Activated CD8-positive, alpha-beta memory T cell treated with anti-CD3 and anti-CD28 coated beads for 4 hours (primary cell): ENCODE measurements at regions not wholly inside any gene's neighbourhood (a gene's known extent, or its start where the extent isn't known, plus 50 kb on each side); places are given as distances from the start of the nearest gene placed in this dataset.
"Not testable (repeated sequence)": the region's sequence is repeated elsewhere in the genome, so short reads cannot be mapped to it uniquely, and the experiment has no call there.

Source experiments
- DNase-seq, 2 donors: peaks; one replicate each; pipeline ENCODE4 v3.0.0-alpha.2; 2020; ENCODE audit warnings: low read depth in 2 of 2

DNA sequence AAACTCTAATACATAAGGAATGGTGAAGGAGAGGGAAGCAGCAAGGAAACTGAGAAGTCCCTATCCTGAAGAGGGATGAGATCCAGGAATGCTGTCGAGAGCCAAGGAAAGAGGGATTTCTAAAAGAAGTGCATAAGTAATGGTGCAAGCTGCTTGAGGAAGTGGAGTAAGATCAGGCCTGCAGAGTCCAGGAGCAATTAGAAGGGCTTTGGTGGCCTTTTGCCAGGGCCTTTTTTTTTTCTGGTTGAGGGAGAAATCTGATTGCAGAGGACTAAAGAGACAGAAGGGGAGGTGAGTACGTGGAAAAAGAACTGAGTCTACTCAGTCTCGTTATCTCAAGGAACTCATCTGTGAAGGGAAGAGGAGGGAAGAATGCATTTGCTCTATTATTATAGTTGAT is 396.2 kb downstream of the UTRN start:
- no peak for DNase-seq

DNA sequence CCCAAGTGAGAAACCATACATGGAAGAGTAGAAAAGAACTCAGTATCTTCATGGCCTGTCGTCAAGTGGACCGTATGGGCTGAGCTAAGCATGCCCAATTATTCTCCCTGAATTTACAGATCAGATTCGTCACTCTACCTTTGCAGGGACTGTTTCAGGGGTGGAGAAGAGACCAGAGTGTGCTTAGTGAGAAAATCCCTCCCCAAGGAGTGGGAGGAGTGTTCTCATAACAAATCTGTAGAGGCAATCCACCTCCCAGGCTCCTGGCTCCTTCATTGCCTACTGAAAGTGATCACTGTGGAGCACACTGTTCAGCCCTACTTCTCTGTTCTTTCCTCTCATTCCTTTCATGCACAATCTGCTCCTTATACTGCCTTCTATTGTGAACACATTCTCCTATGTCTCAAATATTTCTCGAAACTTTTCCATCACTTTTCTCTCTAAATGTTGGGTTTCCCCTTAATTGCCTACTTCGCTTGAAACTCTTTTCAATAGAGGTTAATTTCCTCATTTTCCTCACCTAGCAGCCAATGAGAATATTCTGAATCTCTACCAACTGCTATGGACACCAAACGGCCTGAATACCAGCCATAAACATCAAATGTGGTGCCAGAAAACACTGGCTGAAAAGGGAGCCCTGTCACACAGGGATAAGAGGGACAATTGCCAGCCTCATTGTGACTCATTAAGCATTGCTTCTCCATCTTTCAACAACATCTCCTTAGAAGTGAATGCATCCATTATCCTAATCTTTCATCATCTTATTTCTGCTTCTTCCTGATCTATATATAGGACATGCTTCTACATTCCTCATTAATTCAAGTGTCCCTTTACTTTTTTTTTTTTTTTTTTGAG is 398.3 kb downstream of the UTRN start:
- DNase-seq: no peak

DNA sequence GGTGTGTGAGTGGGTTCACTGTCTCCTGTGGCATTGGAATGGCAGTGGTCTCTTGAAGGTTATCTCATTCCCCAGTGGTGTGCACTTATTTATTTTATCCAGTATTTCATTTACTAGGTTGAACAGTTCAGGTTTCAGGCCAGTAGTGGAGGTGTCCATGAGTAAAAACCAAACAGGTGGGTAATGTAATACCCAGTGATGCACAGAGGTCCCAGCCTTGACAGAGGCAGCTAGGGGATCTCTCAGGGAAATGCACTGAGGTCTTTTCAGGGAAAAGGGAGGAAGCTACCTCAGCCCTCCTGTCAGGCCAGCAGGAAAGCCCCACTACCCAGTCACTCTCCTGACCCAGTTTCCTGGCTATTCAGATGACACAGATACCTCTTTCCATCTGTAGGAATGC is 403.6 kb downstream of the UTRN start:
- DNase-seq: no peak

DNA sequence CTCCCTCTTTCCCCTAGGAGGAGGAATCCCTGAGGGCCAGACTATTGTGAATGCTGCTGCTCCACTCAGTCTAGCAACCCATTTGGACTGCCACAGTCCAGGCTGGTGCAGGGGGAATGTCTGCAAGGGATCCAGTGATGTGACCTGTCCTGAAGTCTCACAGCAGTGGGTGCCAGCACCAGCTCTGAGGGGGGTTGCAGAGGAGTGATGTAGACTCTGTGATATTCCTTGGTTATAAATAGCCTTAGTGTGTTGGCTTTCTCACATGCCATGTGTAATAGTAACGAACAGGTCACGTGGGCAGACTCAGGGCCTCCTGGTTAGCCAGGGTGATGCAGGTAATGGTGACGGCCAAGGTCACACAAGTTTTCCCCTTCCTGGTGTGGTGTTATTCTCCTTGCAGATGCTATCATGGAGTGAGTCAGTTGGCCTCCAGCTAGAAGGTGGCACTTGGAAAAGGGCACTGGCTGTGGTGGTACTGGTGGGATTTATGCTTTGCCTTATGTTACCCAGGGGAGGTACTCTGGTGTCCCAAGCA is 404.4 kb downstream of the UTRN start:
- no peak for DNase-seq

DNA sequence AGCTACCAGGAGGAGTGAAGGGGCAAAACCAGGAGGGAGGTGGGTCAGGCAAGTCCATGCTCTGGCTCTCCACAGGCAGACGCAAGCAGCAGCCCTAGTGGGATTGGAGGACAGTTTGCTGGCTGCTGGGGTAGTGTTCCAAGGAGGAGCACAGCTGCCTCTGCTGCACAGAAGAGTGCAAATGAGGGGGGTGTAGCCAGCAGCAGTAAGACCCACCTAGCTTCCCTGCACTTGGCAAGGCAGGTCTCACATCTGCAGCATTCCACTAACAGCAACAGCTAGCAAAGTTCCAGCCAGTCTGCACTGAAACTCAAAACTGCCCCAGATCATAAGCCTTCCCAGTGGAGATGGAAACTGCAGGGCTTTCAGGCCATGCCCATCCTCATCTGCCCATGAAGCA is 405.0 kb downstream of the UTRN start:
- DNase-seq: no peak

DNA sequence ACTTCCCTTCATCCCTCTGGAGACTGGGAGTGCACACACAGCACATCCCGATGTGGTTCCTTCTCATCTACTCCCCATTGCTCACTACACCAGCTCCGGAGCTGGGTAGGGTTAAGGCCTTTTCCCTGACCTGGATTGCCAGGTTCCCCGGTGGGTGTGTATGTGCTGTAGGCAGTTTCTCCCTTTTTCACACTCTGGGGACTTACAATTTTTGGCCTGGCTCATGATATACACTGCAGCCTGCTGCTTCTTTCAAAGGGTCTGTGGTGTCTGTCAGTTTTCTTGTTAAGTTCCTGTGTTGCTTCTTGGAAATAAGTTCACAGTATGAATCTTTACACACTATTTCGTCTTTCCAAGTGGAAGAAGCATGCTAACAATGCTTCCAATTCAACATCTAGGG is 405.5 kb downstream of the UTRN start:
- DNase-seq: no peak

DNA sequence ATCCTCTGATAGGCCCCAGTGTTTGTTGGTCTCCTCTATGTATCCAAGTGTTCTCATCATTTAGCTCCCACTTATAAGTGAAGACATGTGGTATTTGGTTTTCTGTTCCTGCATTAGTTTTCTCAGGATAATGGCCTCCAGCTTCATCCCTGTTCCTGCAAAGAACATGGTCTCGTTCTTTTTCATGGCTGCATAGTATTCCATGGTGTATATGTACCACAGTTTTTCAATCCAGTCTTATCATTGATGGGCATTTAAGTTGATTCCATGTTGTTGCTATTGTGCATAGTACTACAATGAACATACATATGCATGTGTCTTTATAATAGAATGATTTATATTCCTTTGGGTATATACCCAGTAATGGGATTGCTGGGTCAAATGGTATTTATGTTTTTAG is 406.9 kb downstream of the UTRN start:
- not testable (repeated sequence) for DNase-seq

DNA sequence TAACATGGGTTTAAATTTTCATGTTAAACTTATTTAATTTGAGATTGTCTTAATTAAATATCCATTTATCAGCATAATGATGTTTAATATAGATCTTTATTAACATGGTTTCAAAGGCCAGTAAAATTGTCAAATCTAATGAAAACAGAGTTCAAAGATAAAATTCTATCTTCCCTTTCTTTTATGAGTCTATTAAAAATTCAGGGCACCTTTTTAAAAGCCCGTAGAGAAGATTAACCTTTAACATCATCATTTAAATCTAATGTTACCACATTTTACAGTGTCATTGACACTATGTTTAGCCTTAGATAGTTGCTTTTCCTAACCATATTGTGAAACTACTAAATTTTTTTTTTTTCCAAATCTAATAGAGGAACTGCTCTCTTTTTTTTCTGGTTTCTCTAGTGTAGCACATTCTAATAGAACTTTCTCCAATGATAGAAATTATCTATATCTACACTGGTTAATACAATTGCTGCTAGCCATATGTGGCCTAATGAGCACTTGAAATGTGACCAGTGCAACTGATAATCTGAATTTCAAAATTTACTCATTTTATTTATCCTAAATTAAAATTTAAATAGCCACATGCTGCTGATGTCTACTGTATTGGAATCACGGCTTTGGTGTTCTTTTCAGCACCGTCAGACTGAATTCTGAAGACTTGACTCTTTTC is 410.9 kb downstream of the UTRN start:
- no peak for DNase-seq

DNA sequence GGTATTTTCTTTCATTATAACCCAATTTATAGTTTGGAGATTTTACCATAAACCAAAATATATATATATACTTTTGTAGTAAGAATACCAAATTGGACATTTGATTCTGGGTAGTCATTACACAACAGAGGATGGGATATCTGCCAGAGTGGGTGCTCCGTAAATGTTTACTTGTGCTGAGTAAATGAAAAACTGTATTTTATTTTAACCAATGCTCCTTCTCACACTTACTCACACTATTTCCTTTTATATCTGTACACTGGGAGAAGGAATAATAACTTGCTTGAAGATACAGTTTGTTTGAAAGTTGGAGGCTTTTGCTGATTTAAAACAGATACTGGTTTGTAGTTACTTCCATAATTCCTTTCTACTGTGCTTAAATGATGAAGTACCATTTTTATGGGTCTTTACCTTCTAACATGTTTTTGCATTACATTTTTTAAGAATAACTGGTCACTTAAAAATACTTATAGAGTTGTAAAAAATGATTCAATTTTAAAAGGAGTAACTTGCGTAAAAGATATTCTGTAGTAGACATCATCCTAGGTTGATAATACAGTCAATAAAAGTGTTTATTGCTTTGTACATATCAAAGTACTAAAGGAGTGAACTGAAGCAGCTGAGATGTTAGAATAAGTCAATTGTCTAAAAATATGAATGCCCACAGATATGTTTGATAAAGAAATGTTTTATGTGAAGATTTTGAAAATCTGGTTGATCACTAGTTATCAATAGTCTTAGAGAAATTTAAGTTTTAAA is 411.7 kb downstream of the UTRN start:
- DNase-seq: no peak

DNA sequence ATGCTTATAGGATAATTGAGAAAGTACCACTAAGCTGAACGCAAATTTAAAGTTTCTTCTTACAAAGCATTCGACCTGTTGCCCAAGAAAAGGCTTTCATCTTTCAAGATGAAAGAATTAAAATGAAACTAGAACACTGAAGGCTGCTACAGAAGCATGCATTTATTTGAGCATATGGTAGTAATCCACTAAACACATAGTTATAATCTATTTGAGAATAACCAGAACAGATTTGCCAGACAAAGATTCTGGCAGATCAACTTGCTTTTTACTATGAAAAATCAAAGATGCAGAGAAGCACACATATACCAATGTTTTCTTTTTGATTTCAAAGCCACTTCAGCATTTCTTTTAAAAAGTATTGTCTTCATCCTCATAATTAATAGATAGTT is 412.2 kb downstream of the UTRN start:
- no peak for DNase-seq

DNA sequence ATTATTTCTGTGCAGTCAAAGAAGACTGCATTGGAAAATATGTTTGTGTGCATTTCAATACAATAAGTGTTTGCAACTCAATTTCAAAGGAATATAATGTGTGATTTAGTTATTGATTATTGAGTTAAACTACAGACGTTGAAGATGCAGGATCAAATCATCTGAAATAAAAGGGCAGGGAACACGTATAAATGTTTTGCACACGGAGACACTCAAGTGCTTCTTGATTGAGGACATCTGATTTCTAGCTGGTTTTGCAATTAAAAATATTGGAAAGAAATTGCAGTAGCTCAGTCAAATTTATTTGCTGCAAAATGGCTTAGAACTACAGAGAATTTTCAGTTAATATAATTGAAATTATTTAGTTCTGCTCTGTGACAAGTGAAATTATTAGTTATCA is 412.7 kb downstream of the UTRN start:
- DNase-seq: no peak

DNA sequence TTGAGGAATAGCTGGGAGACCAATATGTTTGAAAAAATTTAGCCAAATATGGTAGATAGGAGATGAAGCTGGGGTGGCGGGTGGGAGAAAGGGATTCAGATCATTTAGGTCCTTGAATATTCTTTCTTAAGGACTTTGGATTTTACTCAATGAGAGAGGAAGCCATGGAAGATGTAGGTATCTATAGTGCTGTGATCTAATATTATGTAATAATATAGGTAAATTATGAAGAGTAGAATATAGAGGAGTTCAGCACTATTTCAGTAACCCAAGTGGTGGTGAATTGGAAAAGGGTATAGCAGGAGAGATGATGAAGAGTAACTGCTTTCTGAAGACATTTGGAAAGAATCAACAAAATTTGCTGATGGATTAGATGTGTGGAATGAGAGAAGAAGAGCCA is 417.6 kb downstream of the UTRN start:
- no peak for DNase-seq

DNA sequence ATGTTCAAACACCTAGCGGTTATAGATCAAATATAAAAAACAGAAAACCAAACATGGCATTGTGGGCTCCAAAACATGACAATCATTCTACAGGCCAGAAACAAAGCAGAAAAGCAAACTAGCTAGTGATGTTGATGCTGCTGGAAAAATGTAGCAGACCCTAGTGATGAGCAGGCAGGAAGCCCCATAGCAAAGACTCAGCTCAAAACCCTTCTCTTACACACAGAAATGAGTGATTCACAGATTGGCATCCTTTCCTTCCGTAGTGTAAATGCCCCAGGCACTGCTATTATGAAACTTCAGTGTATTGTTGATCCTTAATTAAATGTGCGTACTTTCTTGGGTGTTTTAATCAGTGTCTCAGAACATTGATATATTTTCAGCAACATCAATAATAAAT is 425.1 kb downstream of the UTRN start:
- no peak for DNase-seq

DNA sequence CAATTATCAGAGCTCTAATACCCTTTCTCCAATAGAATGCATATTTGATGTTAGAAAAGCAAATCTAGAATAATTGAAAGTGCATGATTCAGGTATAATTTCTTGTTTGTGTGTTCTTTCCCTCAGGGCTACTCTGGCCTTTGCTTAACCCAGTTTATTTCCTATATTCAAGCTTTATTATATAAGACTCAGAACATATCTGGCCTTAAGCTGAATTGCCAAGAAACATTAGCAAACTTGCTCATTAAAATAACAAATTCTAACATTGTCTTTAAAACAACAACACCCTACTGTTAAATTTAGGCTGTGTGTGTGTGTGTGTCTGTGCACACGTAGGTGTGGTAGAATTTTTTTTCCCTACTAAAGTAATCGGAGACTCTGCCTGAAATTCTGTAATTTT is 426.5 kb downstream of the UTRN start:
- no peak for DNase-seq

DNA sequence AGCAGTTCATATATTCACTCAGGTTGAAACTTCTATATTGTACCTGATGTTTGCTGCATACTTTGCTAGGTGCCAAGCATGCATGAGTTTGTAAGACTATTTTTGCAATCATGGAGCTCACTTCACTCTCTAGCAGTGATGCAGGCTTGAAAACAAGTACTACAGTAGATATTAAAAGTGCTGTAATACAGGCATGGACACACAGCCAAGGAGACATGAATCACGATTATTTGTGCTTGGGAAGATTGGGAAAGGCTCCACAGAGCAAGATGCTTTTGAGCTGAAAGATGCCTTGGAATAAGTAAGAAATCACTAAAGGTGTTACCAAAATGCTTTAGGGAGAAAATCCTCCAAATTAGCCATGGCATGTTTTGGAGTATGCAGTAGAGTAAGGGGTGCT is 427.4 kb downstream of the UTRN start:
- DNase-seq: no peak

DNA sequence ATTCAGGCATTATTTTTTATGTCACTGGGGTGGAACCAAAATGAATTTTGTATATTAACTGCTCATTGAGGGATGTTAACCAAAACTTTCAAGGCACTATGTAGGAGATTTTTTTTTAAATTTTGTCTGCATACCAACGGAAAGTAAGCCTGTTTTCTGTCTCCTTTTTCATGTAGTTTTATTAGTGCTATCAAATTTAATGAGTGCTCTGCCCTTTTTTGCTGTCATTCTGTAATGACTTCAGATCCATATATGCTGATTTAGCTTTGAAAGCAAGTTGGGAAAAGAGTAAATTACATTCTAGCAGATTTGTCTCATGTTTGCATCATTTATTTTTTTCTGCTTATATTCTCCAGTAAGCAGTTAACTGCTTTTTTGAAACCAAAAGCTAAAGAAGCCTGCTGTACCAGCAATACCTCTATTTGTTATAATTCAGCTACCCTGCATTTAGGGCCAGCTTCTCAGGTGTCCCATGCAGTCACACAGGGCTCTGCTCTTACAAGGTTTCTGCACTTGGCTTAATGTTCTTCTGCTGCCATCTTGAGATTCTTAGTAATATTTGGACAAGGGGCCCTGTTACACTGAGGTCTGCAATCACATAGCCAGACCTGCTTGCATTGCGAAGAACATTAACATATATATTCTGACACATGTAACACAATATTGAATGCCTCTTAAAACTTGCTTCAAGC is 429.0 kb downstream of the UTRN start:
- DNase-seq: no peak

DNA sequence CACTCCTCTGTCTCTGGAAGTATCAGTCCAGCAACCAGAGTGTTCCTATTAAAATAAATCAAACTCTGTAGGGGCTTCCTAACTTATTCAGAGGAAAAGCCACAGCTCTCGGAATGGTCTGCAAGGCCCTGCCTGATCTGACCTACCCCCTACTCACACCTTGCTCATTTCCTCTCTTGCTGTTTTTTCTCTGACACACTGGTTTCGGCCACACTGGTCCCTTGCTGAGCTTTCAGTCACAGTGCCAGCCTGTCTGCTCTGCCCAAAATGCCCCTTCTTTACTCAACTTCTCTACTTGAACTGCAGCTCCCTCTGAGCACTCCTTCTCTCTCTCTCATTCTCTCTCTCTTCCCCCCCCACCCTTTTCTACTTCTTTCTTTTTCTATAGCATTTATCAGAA is 430.2 kb downstream of the UTRN start:
- no peak for DNase-seq

DNA sequence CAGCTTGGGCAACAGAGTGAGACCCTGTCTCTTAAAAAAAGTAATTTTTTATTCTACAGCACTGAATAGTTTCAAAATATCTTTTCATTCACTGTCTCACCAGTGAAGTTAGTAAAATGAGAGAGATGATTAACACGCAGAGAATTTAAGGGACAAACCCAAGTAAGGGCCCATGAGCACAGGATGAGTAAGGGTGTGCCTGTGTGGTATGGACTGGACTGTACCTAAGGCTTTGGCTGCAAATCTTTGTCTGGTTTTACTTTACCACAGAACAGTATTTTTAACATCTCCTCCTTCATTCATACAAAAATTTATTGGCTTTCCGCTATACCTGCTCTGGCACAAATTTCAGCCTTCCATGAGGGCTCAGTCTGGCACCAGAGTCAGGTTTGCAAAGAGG is 433.3 kb downstream of the UTRN start:
- DNase-seq: no peak

DNA sequence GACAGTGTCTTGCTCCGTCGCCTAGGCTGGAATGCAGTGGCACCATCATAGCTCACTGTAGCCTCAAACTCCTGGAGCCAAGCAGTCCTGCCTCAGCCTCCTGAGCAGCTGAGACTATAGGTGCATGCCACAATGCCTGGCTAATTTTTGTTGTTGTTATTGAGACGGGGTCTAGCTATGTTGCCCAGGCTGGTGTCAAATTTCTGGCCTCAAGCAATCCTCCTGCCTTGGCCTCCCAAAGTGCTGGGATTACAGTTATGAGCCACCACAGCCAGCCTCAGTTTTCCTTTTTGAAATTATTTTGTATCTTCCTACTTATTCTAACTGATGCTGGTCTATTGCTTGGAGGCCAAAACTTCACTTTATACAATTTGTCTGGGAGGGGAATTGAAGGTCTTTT is 436.1 kb downstream of the UTRN start:
- DNase-seq: no peak

DNA sequence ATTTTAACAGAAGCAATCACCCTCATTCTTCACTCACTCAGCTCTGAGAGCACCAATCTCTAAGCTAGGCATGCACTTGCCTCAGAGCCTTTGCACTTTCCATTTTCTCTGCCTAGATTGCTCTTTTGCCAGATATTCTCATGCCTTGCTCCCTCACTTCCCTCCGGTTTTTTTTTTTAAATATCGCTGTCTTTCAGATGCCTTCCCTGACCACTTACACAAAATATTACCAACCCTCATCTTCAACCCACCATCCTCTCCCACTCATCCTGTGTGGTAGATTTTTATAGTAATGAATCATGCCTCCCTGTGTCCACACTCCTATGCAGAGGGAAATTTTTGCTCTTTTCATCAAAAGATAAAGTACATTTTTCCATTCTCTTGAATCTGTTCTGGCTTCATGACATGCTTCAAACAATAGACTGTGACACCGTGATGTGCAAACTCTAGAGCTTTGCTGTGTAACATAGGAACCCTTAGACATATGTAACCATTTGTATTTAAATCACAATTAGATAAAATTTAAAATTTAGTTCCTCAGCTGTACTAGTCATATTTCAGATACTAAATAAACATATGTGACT is 437.1 kb downstream of the UTRN start:
- DNase-seq: no peak

DNA sequence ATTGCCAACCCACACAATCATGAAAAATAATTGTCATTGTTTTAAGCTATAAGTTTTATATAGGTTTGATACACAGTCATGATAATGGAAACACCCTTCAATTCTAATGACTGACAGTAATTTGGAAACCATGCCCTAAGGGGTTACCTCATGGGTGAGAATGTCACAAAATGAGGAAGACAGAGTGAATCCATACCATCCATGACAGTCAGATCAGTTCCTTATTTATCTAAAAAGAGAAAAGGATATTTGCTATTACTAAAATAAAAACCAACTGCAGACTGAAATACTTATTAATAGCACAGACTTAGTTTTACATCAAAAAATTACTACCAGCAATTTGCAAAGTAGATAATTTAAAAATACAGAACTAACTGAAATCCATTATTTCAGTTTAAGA is 437.8 kb downstream of the UTRN start:
- DNase-seq: no peak

DNA sequence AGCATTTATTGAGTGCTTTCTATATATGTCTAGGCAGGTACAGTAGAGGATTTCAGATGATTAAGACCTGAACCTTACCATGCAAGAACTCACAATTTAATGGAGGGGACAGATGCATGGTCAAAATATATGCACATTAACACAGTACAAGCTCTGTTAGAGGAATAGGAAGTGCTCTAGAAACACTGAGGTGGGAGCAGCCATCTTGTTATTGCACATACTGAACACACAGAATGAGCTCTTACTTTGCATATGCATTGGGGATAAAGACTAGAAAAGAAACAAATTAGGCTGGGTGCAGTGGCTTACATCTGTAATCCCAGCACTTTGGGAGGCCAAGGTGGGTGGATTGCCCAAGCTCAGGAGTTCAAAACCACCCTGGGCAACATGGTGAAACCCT is 438.3 kb downstream of the UTRN start:
- no peak for DNase-seq
